Fibroblast of skin of left quadriceps (primary cell): ENCODE measurements at regions not wholly inside any gene's neighbourhood (a gene's known extent, or its start where the extent isn't known, plus 50 kb on each side); places are given as distances from the start of the nearest gene placed in this dataset.

ENCODE experiments used
- DNase-seq, 2 experiments: peaks; one replicate each; pipeline ENCODE4 v3.0.0-alpha.2; 2013; ENCODE audit warnings: low read depth in 2 of 2

- DNase-seq: no peak
Observed at GRCh38 chr18:22254088-22254487, 84.7 kb downstream of the GATA6 start.

GRCh38 chr18:22253676-22254075, 84.3 kb downstream of the GATA6 start:
- no peak for DNase-seq

- DNase-seq: no peak
Observed at GRCh38 chr18:22253156-22253555, 83.8 kb downstream of the GATA6 start.
